ENCODE measurements at regions not wholly inside any gene's neighbourhood (a gene's known extent, or its start where the extent isn't known, plus 50 kb on each side); places are given as distances from the start of the nearest gene placed in this dataset.

- H3K79me1 ChIP-seq (ENCODE audit: insufficient read depth, low read depth, low read length, poor library complexity, severe bottlenecking): no peaks in the 10 kb centered on the region
- Mint-ChIP-seq H3K36me3 (ENCODE audit: insufficient read depth in 1 of 3, low read depth in 3 of 3) (peaks cover 0 to 4% (median 3%) of the 10 kb centered on the region in 3 experiments; a peak in 4 of 7 replicates), H3K27ac (peak overlapping the region in 1 of 3 experiments; percentile 95; a peak in 1 of 7 replicates), H3K27me3 (ENCODE audit: low read depth) (no peaks in the 10 kb centered on the region), H3K4me3 (no peak overlapping the region), H3K9me3 (peaks cover 52 to 57% of the 10 kb centered on the region in 2 experiments), H3K4me1 (no peaks in the 10 kb centered on the region)
- H3K4ac ChIP-seq (ENCODE audit: low read depth, low read length): no peak overlapping the region
- no CpG with 5 or more reads among the region's 1 CpG for WGBS (ENCODE audit: extremely low coverage, insufficient read length, low lambda C conversion rate)
- no peak overlapping the region for H2BK5ac ChIP-seq (ENCODE audit: insufficient read length, low read length)
- H4K20me1 ChIP-seq (ENCODE audit: control insufficient read depth, insufficient read depth, insufficient read length): no peaks in the 10 kb centered on the region
- no peak overlapping the region for H3K23ac ChIP-seq (ENCODE audit: insufficient read length, low read depth, low read length)
- H3K27me3 ChIP-seq (ENCODE audit: insufficient read depth, low read length): no peaks in the 10 kb centered on the region
- DNase-seq: no peak
- no peak overlapping the region for H2AK5ac ChIP-seq (ENCODE audit: insufficient read length, low read length)
- H2BK12ac ChIP-seq (ENCODE audit: insufficient read length, low read depth, low read length): no peak overlapping the region
- TF ChIP-seq CTCF (conservative IDR thresholded peaks at IDR 0.05): no peak
- H3K9me3 ChIP-seq (ENCODE audit: control insufficient read depth, low read depth, low read length): no peaks in the 10 kb centered on the region
- H3K9ac ChIP-seq (ENCODE audit: extremely low read depth, insufficient read length, low read length): no peak overlapping the region
- no peak overlapping the region for H2BK20ac ChIP-seq (ENCODE audit: low read depth, low read length, poor library complexity, severe bottlenecking)
- H3K56ac ChIP-seq (ENCODE audit: insufficient read length, low read depth, low read length): no peak overlapping the region
- no peak overlapping the region for H3K4me2 ChIP-seq (ENCODE audit: insufficient read depth, insufficient read length, low read length)
- H4K91ac ChIP-seq (ENCODE audit: insufficient read length, low read depth, low read length): no peak overlapping the region
- H2BK120ac ChIP-seq (ENCODE audit: low read depth, low read length, poor library complexity, severe bottlenecking): no peak overlapping the region
- no peak overlapping the region for H3T11ph ChIP-seq (ENCODE audit: low read length)
- H3K27ac ChIP-seq (ENCODE audit: insufficient read length, low read depth, low read length): no peak overlapping the region
- H3K14ac ChIP-seq (ENCODE audit: insufficient read depth, low read length): no peak overlapping the region
- H4K8ac ChIP-seq (replicated peaks; ENCODE audit: insufficient read length, low read depth, low read length): no peak overlapping the region
- no peaks in the 10 kb centered on the region for H3K4me1 ChIP-seq (ENCODE audit: insufficient read depth, low read length)
- no peak overlapping the region for H2BK15ac ChIP-seq (ENCODE audit: low read depth, low read length)
- H2AFZ ChIP-seq (ENCODE audit: low read length): no peak overlapping the region
- H3K18ac ChIP-seq (ENCODE audit: insufficient read length, low read depth, low read length): no peak overlapping the region
- H3K79me2 ChIP-seq (ENCODE audit: insufficient read depth, low read length): no peaks in the 10 kb centered on the region
- H4K5ac ChIP-seq (ENCODE audit: insufficient read length, low read depth, low read length): no peak overlapping the region
- H3K23me2 ChIP-seq (ENCODE audit: insufficient read length, low read depth, low read length, poor library complexity, severe bottlenecking): no peaks in the 10 kb centered on the region
Measured at GRCh38 chrX:45329217-45329616, 128.5 kb upstream of the DIPK2B start.
